IMR-90 (cell line): ENCODE measurements at regions not wholly inside any gene's neighbourhood (a gene's known extent, or its start where the extent isn't known, plus 50 kb on each side); places are given as distances from the start of the nearest gene placed in this dataset.

Experiments
- CEBPB ChIP-seq: IDR thresholded peaks from 2 replicates; pipeline ENCODE4 v1.6.1; 2012; ENCODE audit warnings: low read depth, low read length, improper control_type of control experiment
- CTCF ChIP-seq: conservative IDR thresholded peaks from 2 replicates; pipeline ENCODE4 v1.5.1; 2012; ENCODE audit warnings: mild to moderate bottlenecking, low read depth, low read length, improper control_type of control experiment
- MAFK ChIP-seq: IDR thresholded peaks from 2 replicates; pipeline ENCODE4 v1.6.1; 2012; ENCODE audit warnings: low read depth, low read length, improper control_type of control experiment
- MXI1 ChIP-seq: IDR thresholded peaks from 2 replicates; pipeline ENCODE4 v1.6.1; 2012; ENCODE audit warnings: low read depth, mild to moderate bottlenecking, low read length, moderate library complexity, borderline replicate concordance
- POLR2A ChIP-seq: IDR thresholded peaks from 2 replicates; pipeline ENCODE4 v1.6.1; 2012; ENCODE audit warnings: mild to moderate bottlenecking, low read depth, low read length
- RFX5 ChIP-seq: IDR thresholded peaks from 2 replicates; pipeline ENCODE4 v1.8.0; 2012; ENCODE audit warnings: low read depth, mild to moderate bottlenecking, low read length, moderate library complexity
- SMC3 ChIP-seq: fragments of 150-350 bp; IDR thresholded peaks from 2 replicates; pipeline ENCODE4 v1.6.1; 2016; ENCODE audit warnings: low read depth, mild to moderate bottlenecking, antibody characterized with exemption, low read length, moderate library complexity

GRCh38 chr6:71394926-71395325 is 106.3 kb downstream of the OGFRL1 start:
- no peak for TF ChIP-seq SMC3
- no peak for TF ChIP-seq CTCF
- TF ChIP-seq POLR2A, result no peak
- no peak for TF ChIP-seq CEBPB
- no peak for TF ChIP-seq RFX5
- no peak for TF ChIP-seq MAFK
- TF ChIP-seq MXI1, result no peak
